Adrenal gland (tissue), 9 donors: ENCODE measurements at regions not wholly inside any gene's neighbourhood (a gene's known extent, or its start where the extent isn't known, plus 50 kb on each side); places are given as distances from the start of the nearest gene placed in this dataset.
"Not testable (repeated sequence)": the region's sequence is repeated elsewhere in the genome, so short reads cannot be mapped to it uniquely, and the experiment has no call there.

ENCODE experiments used
- DNase-seq, 7 donors: peaks; one replicate each; pipeline ENCODE4 v3.0.0-alpha.2; 2019 to 2020
- H3K27ac ChIP-seq, 5 donors: fragments of 200-600 bp; sonication (generic) in 4 of 5; 1 replicate in 3 of 5; 2 replicates in 2 of 5; pipeline versions ENCODE4 v1.5.1 to v1.8.0; 2016 to 2020; ENCODE audit warnings: mild to moderate bottlenecking in 1 of 5
- H3K27me3 ChIP-seq: fragments of 200-600 bp; 2 replicates; pipeline ENCODE4 v1.8.0; 2021
- H3K36me3 ChIP-seq, 2 donors: fragments of 200-600 bp; replicated peaks in 1 of 2; 1 replicate in 1 of 2; 2 replicates in 1 of 2; pipeline versions ENCODE4 v1.5.1 to v1.8.0; 2018 to 2022
- H3K4me1 ChIP-seq, 2 donors: fragments of 200-600 bp; replicated peaks in 1 of 2; 1 replicate in 1 of 2; 2 replicates in 1 of 2; pipeline versions ENCODE4 v1.5.1 to v1.8.0; 2018 to 2021
- H3K4me3 ChIP-seq, 4 donors: fragments of 200-600 bp; sonication (generic) in 3 of 4; one replicate each; pipeline ENCODE4 v1.5.1; 2016 to 2018
- H3K9me3 ChIP-seq, 3 donors: fragments of 200-600 bp; sonication (generic) in 1 of 3; replicated peaks in 1 of 3; 1 replicate in 2 of 3; 2 replicates in 1 of 3; pipeline versions ENCODE4 v1.5.1 to v1.8.0; 2016 to 2021
- POLR2A ChIP-seq, 2 donors: fragments of 450-650 bp; IDR thresholded peaks; one replicate each; pipeline ENCODE4 v1.6.1; 2017; ENCODE audit warnings: antibody characterized with exemption in 2 of 2, mild to moderate bottlenecking in 2 of 2, moderate library complexity in 1 of 2
- WGBS, 4 donors: extraction: QIAGEN DNeasy Blood & Tissue Kit in 2 of 4; methylation state at CpG; one replicate each; pipeline versions ENCODE4 v1.1.5 to v1.1.7; 2013 to 2017; 5-methylcytosine and 5-hydroxymethylcytosine counted together
- intact Hi-C, 2 donors: fragments of 100-400 bp; cut with DNase I; formaldehyde crosslinking; loops; one replicate each; pipeline versions ENCODE4 v1.14.1 to v1.15.0; 2022 to 2023
- TF ChIP-seq, protein P1 (sequence below), 6 experiments: fragments of 450-650 bp in 4 of 6; fragments of 200-600 bp in 2 of 6; sonication (generic) in 1 of 6; IDR thresholded peaks; 1 replicate in 5 of 6; 2 replicates in 1 of 6; pipeline versions ENCODE4 v1.5.1 to v1.8.0; 2016 to 2021; ENCODE audit warnings: antibody characterized with exemption in 6 of 6, mild to moderate bottlenecking in 2 of 6, moderate library complexity in 1 of 6
- donor health status: healthy with polysubstance abuse.
- donor health status: Bipolar disorder and iron deficiency.
- donor health status: DM: yes; HTN: yes; CAD: no.
- donor health status: DM: no; HTN: no; CAD: no.
- donor health status: DM: no; HTN: no; CAD: no.

GRCh38 chr10:55551603-55552002 is 750.6 kb upstream of the PCDH15 start:
- TF ChIP-seq POLR2A (IDR thresholded peaks at IDR 0.05), result no peak
- TF ChIP-seq, protein P1, sequence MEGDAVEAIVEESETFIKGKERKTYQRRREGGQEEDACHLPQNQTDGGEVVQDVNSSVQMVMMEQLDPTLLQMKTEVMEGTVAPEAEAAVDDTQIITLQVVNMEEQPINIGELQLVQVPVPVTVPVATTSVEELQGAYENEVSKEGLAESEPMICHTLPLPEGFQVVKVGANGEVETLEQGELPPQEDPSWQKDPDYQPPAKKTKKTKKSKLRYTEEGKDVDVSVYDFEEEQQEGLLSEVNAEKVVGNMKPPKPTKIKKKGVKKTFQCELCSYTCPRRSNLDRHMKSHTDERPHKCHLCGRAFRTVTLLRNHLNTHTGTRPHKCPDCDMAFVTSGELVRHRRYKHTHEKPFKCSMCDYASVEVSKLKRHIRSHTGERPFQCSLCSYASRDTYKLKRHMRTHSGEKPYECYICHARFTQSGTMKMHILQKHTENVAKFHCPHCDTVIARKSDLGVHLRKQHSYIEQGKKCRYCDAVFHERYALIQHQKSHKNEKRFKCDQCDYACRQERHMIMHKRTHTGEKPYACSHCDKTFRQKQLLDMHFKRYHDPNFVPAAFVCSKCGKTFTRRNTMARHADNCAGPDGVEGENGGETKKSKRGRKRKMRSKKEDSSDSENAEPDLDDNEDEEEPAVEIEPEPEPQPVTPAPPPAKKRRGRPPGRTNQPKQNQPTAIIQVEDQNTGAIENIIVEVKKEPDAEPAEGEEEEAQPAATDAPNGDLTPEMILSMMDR (IDR thresholded peaks at IDR 0.05), result no peak
- Histone ChIP-seq H3K36me3 (no peaks in the 10 kb centered on the region), H3K4me3 (no peak overlapping the region), H3K9me3 (peaks cover 0 to 8% (median 0%) of the 10 kb centered on the region in 3 donors), H3K4me1 (peaks cover 0 to 7% of the 10 kb centered on the region in 2 donors), H3K27me3 (no peaks in the 10 kb centered on the region), H3K27ac (no peak overlapping the region)
- 90 to 91% (median 90%) methylated on average over 2 of the region's 2 CpGs for WGBS, 4 donors
- intact Hi-C loops, result no loop called here
- no peak for DNase-seq

DNA sequence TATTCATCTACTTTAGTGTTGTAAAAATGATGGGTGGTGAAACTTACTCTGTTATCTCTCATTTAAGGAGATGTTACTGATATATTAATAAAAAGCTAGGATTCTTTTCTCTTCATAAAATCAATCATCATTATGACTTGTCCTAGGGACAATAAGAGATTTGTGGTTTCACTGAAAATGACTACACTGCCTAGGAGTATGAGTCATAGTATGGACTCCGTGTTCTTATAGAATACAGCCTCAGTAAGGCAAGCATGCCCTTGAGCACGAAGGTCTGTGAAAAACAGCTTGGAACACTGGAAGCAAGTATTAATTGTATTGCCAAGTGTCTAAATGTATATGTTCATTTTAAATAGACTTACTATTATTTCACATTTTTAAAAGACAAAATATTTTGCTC is 749.2 kb upstream of the PCDH15 start:
- DNase-seq, result peak in 1 of 7 donors; percentile 2
- Histone ChIP-seq H3K4me3 (no peak overlapping the region), H3K27ac (no peak overlapping the region), H3K4me1 (peaks cover 0 to 7% of the 10 kb centered on the region in 2 donors), H3K9me3 (no peaks in the 10 kb centered on the region), H3K27me3 (no peaks in the 10 kb centered on the region), H3K36me3 (no peaks in the 10 kb centered on the region)
- TF ChIP-seq POLR2A (IDR thresholded peaks at IDR 0.05), result no peak
- TF ChIP-seq, protein P1 (IDR thresholded peaks at IDR 0.05), result no peak
- intact Hi-C loops, result no loop called here
- WGBS, 4 donors, result 32 to 42% (median 40%) methylated on average over 2 of the region's 2 CpGs

DNA sequence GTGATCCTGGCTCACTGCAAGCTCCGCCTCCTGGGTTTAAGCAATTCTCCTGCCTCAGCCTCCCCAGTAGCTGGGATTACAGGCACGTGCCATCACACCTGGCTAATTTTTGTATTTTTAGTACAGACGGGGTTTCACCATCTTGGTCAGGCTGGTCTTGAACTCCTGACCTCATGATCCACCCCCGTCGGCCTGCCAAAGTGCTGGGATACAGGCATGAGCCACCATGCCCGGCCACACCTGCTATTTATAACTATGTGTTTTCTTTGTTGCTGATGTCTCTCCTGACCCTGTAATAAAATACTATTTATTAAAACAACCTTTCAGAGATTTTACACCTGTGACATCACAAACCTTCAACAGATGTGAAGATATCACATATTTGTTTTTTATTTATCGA is 736.5 kb upstream of the PCDH15 start:
- H3K4me3 ChIP-seq, H3K27me3 ChIP-seq, H3K27ac ChIP-seq, DNase-seq, H3K4me1 ChIP-seq, H3K36me3 ChIP-seq, H3K9me3 ChIP-seq, intact Hi-C loops: not testable (repeated sequence)
- WGBS, 4 donors, result 91 to 96% (median 93%) methylated on average over 7 of the region's 7 CpGs

- Histone ChIP-seq H3K27me3 (no peaks in the 10 kb centered on the region), H3K4me3 (no peak overlapping the region), H3K4me1 (no peaks in the 10 kb centered on the region), H3K9me3 (no peaks in the 10 kb centered on the region), H3K36me3 (no peaks in the 10 kb centered on the region), H3K27ac (no peak overlapping the region)
- intact Hi-C loops, result no loop called here
- 65 to 73% (median 70%) methylated on average over 7 of the region's 7 CpGs for WGBS, 4 donors
- TF ChIP-seq, protein P1 (IDR thresholded peaks at IDR 0.05), result no peak
- no peak for TF ChIP-seq POLR2A (IDR thresholded peaks at IDR 0.05)
- DNase-seq, result no peak
Measured at GRCh38 chr10:55519264-55519663, 718.2 kb upstream of the PCDH15 start.

DNA sequence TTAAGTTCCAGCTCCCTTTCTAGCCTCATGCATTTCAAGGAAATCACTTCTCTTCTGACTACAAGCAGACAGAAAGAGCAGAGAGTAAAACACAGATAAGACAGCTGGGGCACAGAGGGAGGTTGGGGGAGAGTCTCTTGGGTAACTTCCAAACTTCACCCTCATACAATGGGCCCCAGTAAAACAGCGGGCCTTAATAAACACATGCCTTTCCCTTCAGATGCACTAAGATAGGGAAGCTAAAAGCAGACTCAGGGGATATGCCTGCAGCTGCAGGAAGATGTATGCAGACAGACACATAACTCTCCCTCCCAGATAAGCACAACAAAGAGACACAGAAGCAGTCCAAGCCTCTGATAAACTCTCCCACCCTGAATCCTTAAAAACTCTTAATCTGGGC is 717.4 kb upstream of the PCDH15 start:
- Histone ChIP-seq H3K4me3 (peak overlapping the region in 1 of 4 donors; percentile 10), H3K27ac (peak overlapping the region in 2 of 5 donors; percentile 49 to 73)
- H3K9me3 ChIP-seq, H3K4me1 ChIP-seq, H3K36me3 ChIP-seq, intact Hi-C loops, H3K27me3 ChIP-seq: not testable (repeated sequence)
- 0 to 27% (median 7%) methylated on average over 1 of the region's 1 CpG for WGBS, 4 donors
- peak in 6 of 7 donors; percentile 4 to 48 (median 26) for DNase-seq
